Stomach (tissue), 8 donors: ENCODE measurements at regions not wholly inside any gene's neighbourhood (a gene's known extent, or its start where the extent isn't known, plus 50 kb on each side); places are given as distances from the start of the nearest gene placed in this dataset.

Experiments used
- DNase-seq, 2 donors: peaks; one replicate each; pipeline versions ENCODE4 v3.0.0 to v3.0.0-alpha.2; 2013 to 2019
- H3K27ac ChIP-seq, 5 donors: fragments of 200-600 bp in 4 of 5; sonication (generic) in 4 of 5; one replicate each; pipeline ENCODE4 v1.5.1; 2013 to 2019; ENCODE audit warnings: mild to moderate bottlenecking in 1 of 5, moderate library complexity in 1 of 5
- H3K27me3 ChIP-seq, 3 donors: fragments of 200-600 bp; sonication (generic); one replicate each; pipeline ENCODE4 v1.5.1; 2017 to 2019; ENCODE audit warnings: mixed run types in 1 of 3
- H3K36me3 ChIP-seq, 4 donors: fragments of 200-600 bp; sonication (generic); 1 replicate in 3 of 4; 2 replicates in 1 of 4; pipeline ENCODE4 v1.5.1; 2016 to 2019
- H3K4me1 ChIP-seq, 4 donors: fragments of 200-600 bp; sonication (generic); one replicate each; pipeline ENCODE4 v1.5.1; 2016 to 2019
- H3K4me3 ChIP-seq, 4 donors: fragments of 200-600 bp; sonication (generic) in 3 of 4; one replicate each; pipeline ENCODE4 v1.5.1; 2016 to 2019; ENCODE audit warnings: mild to moderate bottlenecking in 1 of 4
- H3K9me3 ChIP-seq, 4 donors: fragments of 200-600 bp; sonication (generic); one replicate each; pipeline ENCODE4 v1.5.1; 2016 to 2019
- CTCF ChIP-seq, 7 experiments: fragments of 450-650 bp in 4 of 7; fragments of 200-600 bp in 3 of 7; sonication (generic) in 3 of 7; IDR thresholded peaks; one replicate each; pipeline ENCODE4 v1.5.1; 2016 to 2019; ENCODE audit warnings: antibody characterized with exemption in 7 of 7, control low read depth in 2 of 7, mild to moderate bottlenecking in 1 of 7
- EP300 ChIP-seq: sonication (generic); formaldehyde crosslinking; IDR thresholded peaks from one replicate; pipeline ENCODE4 v1.6.1; 2017; ENCODE audit warnings: antibody characterized with exemption
- POLR2A ChIP-seq, 4 donors: fragments of 450-650 bp; IDR thresholded peaks; one replicate each; pipeline ENCODE4 v1.6.1; 2016; ENCODE audit warnings: antibody characterized with exemption in 4 of 4, control low read depth in 2 of 4, mild to moderate bottlenecking in 1 of 4, moderate library complexity in 1 of 4
- POLR2AphosphoS5 ChIP-seq, 3 donors: sonication (generic); formaldehyde crosslinking; IDR thresholded peaks; one replicate each; pipeline ENCODE4 v1.6.1; 2016; ENCODE audit warnings: antibody characterized with exemption in 3 of 3
- WGBS, 5 donors: extraction: QIAGEN DNeasy Blood & Tissue Kit in 3 of 5; methylation state at CpG; one replicate each; pipeline versions ENCODE4 v1.1.5 to v1.1.7; 2013 to 2018; 5-methylcytosine and 5-hydroxymethylcytosine counted together
- intact Hi-C: fragments of 100-400 bp; cut with DNase I; formaldehyde crosslinking; loops from one replicate; pipeline ENCODE4 v1.15.1; 2023; ENCODE audit warnings: low total_unique reads
- donor health status: healthy with polysubstance abuse.
- donor health status: Bipolar disorder and iron deficiency.
- donor health status: healthy.

GRCh38 chr2:16010951-16011620, 70.7 kb downstream of the MYCN start:
- peaks cover 8 to 32% (median 21%) of the 10 kb centered on the region in 4 donors for H3K4me1 ChIP-seq
- intact Hi-C loops, result no loop called here
- DNase-seq, result no peak
- no peaks in the 10 kb centered on the region for H3K9me3 ChIP-seq
- peaks cover 0 to 43% (median 14%) of the 10 kb centered on the region in 3 donors for H3K27me3 ChIP-seq
- WGBS, 5 donors, result 67 to 91% (median 88%) methylated on average over 2 of the region's 2 CpGs
- H3K36me3 ChIP-seq, result no peaks in the 10 kb centered on the region
- TF ChIP-seq POLR2A (IDR thresholded peaks at IDR 0.05) (no peak), CTCF (IDR thresholded peaks at IDR 0.05) (no peak), POLR2AphosphoS5 (IDR thresholded peaks at IDR 0.05) (no peak), EP300 (no peak)
- H3K4me3 ChIP-seq, result no peak overlapping the region
- H3K27ac ChIP-seq, result no peak overlapping the region

- intact Hi-C loops, result no loop called here
Measured at GRCh38 chr2:16010011-16010410, 69.7 kb downstream of the MYCN start.

DNA sequence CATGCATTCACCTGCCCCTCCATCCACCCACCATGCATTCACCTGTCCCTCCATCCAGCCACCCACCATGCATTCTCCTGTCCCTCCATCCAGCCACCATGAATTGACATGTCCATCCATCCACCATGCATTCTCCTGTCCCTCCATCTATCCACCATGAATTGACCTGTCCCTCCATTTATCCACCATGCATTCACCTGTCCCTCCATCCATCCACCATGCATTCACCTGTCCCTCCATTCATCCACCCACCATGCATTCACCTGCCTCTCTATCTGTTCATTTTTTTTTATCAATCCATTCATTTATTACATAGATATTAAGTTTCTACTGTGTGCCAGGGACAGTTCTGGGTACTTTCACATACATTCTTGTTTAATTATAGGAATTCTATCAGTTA, 69.2 kb downstream of the MYCN start:
- intact Hi-C loops, result no loop called here

More at GRCh38 chr2:16010011-16010410, 69.7 kb downstream of the MYCN start:
- TF ChIP-seq POLR2A (IDR thresholded peaks at IDR 0.05), result no peak
- no peak for TF ChIP-seq CTCF (IDR thresholded peaks at IDR 0.05)
- TF ChIP-seq EP300, result no peak
- TF ChIP-seq POLR2AphosphoS5 (IDR thresholded peaks at IDR 0.05), result no peak
- peaks cover 0 to 34% (median 14%) of the 10 kb centered on the region in 3 donors for H3K27me3 ChIP-seq
- no peak overlapping the region for H3K4me3 ChIP-seq
- no peaks in the 10 kb centered on the region for H3K9me3 ChIP-seq
- no peak for DNase-seq
- H3K4me1 ChIP-seq, result peaks cover 8 to 32% (median 21%) of the 10 kb centered on the region in 4 donors
- no peak overlapping the region for H3K27ac ChIP-seq
- H3K36me3 ChIP-seq, result no peaks in the 10 kb centered on the region
- 71 to 84% (median 77%) methylated on average over 3 of the region's 3 CpGs for WGBS, 5 donors

DNA sequence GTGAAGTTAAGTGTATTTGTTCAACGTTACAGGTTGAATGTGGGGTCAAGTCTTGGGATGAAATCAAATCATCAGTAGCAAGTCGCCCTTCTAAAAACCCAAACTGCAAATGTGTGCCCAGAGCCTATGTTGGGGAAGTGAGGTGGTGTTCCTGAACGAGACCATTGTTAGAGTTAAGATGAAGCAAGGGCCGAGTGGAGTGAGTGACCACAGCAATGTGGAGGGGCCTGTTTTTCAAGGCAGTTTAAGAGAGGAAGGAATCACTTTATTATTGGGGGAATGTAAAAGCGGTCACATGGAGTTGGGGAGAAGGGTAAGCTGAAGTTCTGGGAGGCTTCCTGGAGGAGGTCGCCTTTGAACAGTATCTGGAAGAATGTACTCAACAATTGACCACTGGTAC, 68.5 kb downstream of the MYCN start:
- Histone ChIP-seq H3K4me1 (peaks cover 5 to 26% (median 13%) of the 10 kb centered on the region in 4 donors), H3K4me3 (no peak overlapping the region), H3K9me3 (no peaks in the 10 kb centered on the region), H3K36me3 (no peaks in the 10 kb centered on the region), H3K27ac (no peak overlapping the region), H3K27me3 (peaks cover 0 to 22% (median 10%) of the 10 kb centered on the region in 3 donors)
- 78 to 89% (median 79%) methylated on average over 6 of the region's 6 CpGs for WGBS, 5 donors
- no peak for DNase-seq
- intact Hi-C loops, result no loop called here
- TF ChIP-seq POLR2AphosphoS5 (IDR thresholded peaks at IDR 0.05) (no peak), CTCF (IDR thresholded peaks at IDR 0.05) (no peak), EP300 (no peak), POLR2A (IDR thresholded peaks at IDR 0.05) (no peak)

More for the DNA sequence above, 69.2 kb downstream of the MYCN start:
- Histone ChIP-seq H3K4me3 (no peak overlapping the region), H3K27me3 (peaks cover 0 to 29% (median 14%) of the 10 kb centered on the region in 3 donors), H3K36me3 (no peaks in the 10 kb centered on the region), H3K4me1 (peaks cover 8 to 32% (median 21%) of the 10 kb centered on the region in 4 donors), H3K9me3 (no peaks in the 10 kb centered on the region), H3K27ac (no peak overlapping the region)
- DNase-seq, result no peak
- TF ChIP-seq POLR2AphosphoS5 (IDR thresholded peaks at IDR 0.05) (no peak), EP300 (no peak), CTCF (IDR thresholded peaks at IDR 0.05) (no peak), POLR2A (IDR thresholded peaks at IDR 0.05) (no peak)
